MCF 10A (cell line): ENCODE measurements at regions not wholly inside any gene's neighbourhood (a gene's known extent, or its start where the extent isn't known, plus 50 kb on each side); places are given as distances from the start of the nearest gene placed in this dataset.

Source experiments
- BruUV-seq: library from RNA; stranded (reverse); fragments of 400-500 nt; replicated peaks from 2 replicates; lab custom pipeline; 2021; lab: Mats Ljungman, UMichigan
- CTCF ChIA-PET: fragments of 300-600 bp; sonication (Branson Sonifier 250); formaldehyde crosslinking; extraction: SDS; loops from one replicate; lab custom pipeline; 2021; ENCODE audit warnings: antibody characterized with exemption, inconsistent platforms; lab: Yijun Ruan, JAX
- POLR2A ChIA-PET: fragments of 300-600, 350-650 bp; sonication (Branson Sonifier 250); formaldehyde crosslinking; extraction: SDS; loops from one replicate; lab custom pipeline; 2020; ENCODE audit warnings: antibody characterized with exemption, inconsistent platforms; lab: Yijun Ruan, JAX
- DNase-seq: peaks from one replicate; pipeline ENCODE4 v3.0.0-alpha.2; 2018; ENCODE audit not compliant: unreplicated experiment
- H3K27ac Mint-ChIP-seq: one replicate; pipeline ENCODE4 v1.8.0; 2022; ENCODE audit warnings: mild to moderate bottlenecking, low read depth, mixed read lengths; ENCODE audit not compliant: unreplicated experiment
- H3K27me3 Mint-ChIP-seq: one replicate; pipeline ENCODE4 v1.8.0; 2022; ENCODE audit warnings: mixed read lengths; ENCODE audit not compliant: insufficient read depth, unreplicated experiment
- H3K36me3 Mint-ChIP-seq: one replicate; pipeline ENCODE4 v1.8.0; 2022; ENCODE audit warnings: mild to moderate bottlenecking, moderate library complexity, mixed read lengths; ENCODE audit not compliant: insufficient read depth, unreplicated experiment
- H3K4me1 Mint-ChIP-seq: one replicate; pipeline ENCODE4 v1.8.0; 2022; ENCODE audit warnings: mixed read lengths; ENCODE audit not compliant: insufficient read depth, unreplicated experiment
- H3K4me3 Mint-ChIP-seq: one replicate; pipeline ENCODE4 v1.8.0; 2022; ENCODE audit warnings: mild to moderate bottlenecking, moderate library complexity, mixed read lengths; ENCODE audit not compliant: unreplicated experiment
- H3K9me3 Mint-ChIP-seq: one replicate; pipeline ENCODE4 v1.8.0; 2022; ENCODE audit warnings: mixed read lengths; ENCODE audit not compliant: unreplicated experiment
- CTCF ChIP-seq: fragments of 200-600 bp; IDR thresholded peaks from one replicate; pipeline ENCODE4 v1.8.0; 2022; ENCODE audit warnings: antibody characterized with exemption, mild to moderate bottlenecking; ENCODE audit not compliant: unreplicated experiment
- intact Hi-C: fragments of 100-400 bp; cut with micrococcal nuclease; formaldehyde crosslinking; loops from 2 replicates; pipeline ENCODE4 v1.14.1; 2022

GRCh38 chr5:15249152-15249551, 250.8 kb upstream of the FBXL7 start:
- DNase-seq, result peak; percentile 72
- no peaks in the 10 kb centered on the region for H3K27me3 Mint-ChIP-seq
- no peak overlapping the region for H3K4me3 Mint-ChIP-seq
- POLR2A ChIA-PET, result interaction anchor here (0.7 kb wide), 1 partner anchor 1277 kb away, joined by 3 read pairs; no protein-coding TSS in a partner anchor
- TF ChIP-seq CTCF, result no peak
- H3K9me3 Mint-ChIP-seq, result peaks cover 17% of the 10 kb centered on the region
- intact Hi-C loops, result no loop called here
- BruUV-seq, result no TSS peak
- peak overlapping the region; percentile 66 for H3K27ac Mint-ChIP-seq
- CTCF ChIA-PET, result no interaction called here
- H3K36me3 Mint-ChIP-seq, result no peaks in the 10 kb centered on the region
- peaks cover 16% of the 10 kb centered on the region for H3K4me1 Mint-ChIP-seq

GRCh38 chr5:15248731-15249130, 251.2 kb upstream of the FBXL7 start:
- no peaks in the 10 kb centered on the region for H3K36me3 Mint-ChIP-seq
- H3K4me3 Mint-ChIP-seq, result no peak overlapping the region
- BruUV-seq, result no TSS peak
- no peak for DNase-seq
- H3K27ac Mint-ChIP-seq, result peak overlapping the region; percentile 66
- intact Hi-C loops, result no loop called here
- TF ChIP-seq CTCF, result no peak
- peaks cover 17% of the 10 kb centered on the region for H3K9me3 Mint-ChIP-seq
- peaks cover 16% of the 10 kb centered on the region for H3K4me1 Mint-ChIP-seq
- POLR2A ChIA-PET, result no interaction called here
- no peaks in the 10 kb centered on the region for H3K27me3 Mint-ChIP-seq
- CTCF ChIA-PET, result no interaction called here

GRCh38 chr5:15245913-15246312, 254.1 kb upstream of the FBXL7 start:
- BruUV-seq, result no TSS peak
- intact Hi-C loops, result no loop called here

GRCh38 chr5:15243301-15244020, 256.5 kb upstream of the FBXL7 start:
- Mint-ChIP-seq H3K36me3 (no peaks in the 10 kb centered on the region), H3K4me1 (peaks cover 9% of the 10 kb centered on the region), H3K27ac (no peak overlapping the region), H3K27me3 (no peaks in the 10 kb centered on the region), H3K9me3 (peaks cover 17% of the 10 kb centered on the region), H3K4me3 (no peak overlapping the region)
- no peak for DNase-seq
- POLR2A ChIA-PET, result no interaction called here
- intact Hi-C loops, result no loop called here
- CTCF ChIA-PET, result interaction anchor here (0.9 kb wide), 1 partner anchor 137 kb away, joined by 3 read pairs; no protein-coding TSS in a partner anchor
- no TSS peak for BruUV-seq
- TF ChIP-seq CTCF, result no peak

More at GRCh38 chr5:15245913-15246312, 254.1 kb upstream of the FBXL7 start:
- no peak overlapping the region for H3K27ac Mint-ChIP-seq
- peaks cover 16% of the 10 kb centered on the region for H3K4me1 Mint-ChIP-seq
- H3K9me3 Mint-ChIP-seq, result peaks cover 17% of the 10 kb centered on the region
- DNase-seq, result no peak
- no peaks in the 10 kb centered on the region for H3K27me3 Mint-ChIP-seq
- ChIA-PET CTCF (no interaction called here), POLR2A (no interaction called here)
- H3K36me3 Mint-ChIP-seq, result no peaks in the 10 kb centered on the region
- no peak for TF ChIP-seq CTCF
- no peak overlapping the region for H3K4me3 Mint-ChIP-seq
